Germinal center (tissue), 1 donor: ENCODE measurements at regions not wholly inside any gene's neighbourhood (a gene's known extent, or its start where the extent isn't known, plus 50 kb on each side); places are given as distances from the start of the nearest gene placed in this dataset.

Experiments
- DNase-seq: peaks from one replicate; pipeline ENCODE4 v3.0.0; 2012; ENCODE audit warnings: mixed read lengths, low spot score

GRCh38 chr10:3624367-3624766, 160.6 kb downstream of the KLF6 start:
- DNase-seq: no peak

GRCh38 chr10:3623746-3624145, 161.3 kb downstream of the KLF6 start:
- DNase-seq: peak; percentile 68

GRCh38 chr10:3622845-3623621, 162.0 kb downstream of the KLF6 start:
- peak; percentile 27 for DNase-seq

- DNase-seq: no peak
Observed at GRCh38 chr10:3622427-3622826, 162.6 kb downstream of the KLF6 start.

- no peak for DNase-seq
Observed at GRCh38 chr10:3620818-3621217, 164.2 kb downstream of the KLF6 start.

GRCh38 chr10:3619241-3619640, 165.8 kb downstream of the KLF6 start:
- no peak for DNase-seq

- no peak for DNase-seq
Observed at GRCh38 chr10:3616880-3617279, 168.1 kb downstream of the KLF6 start.

GRCh38 chr10:3613318-3613717, 171.7 kb downstream of the KLF6 start:
- DNase-seq: no peak

GRCh38 chr10:3612183-3613001, 172.6 kb downstream of the KLF6 start:
- no peak for DNase-seq

GRCh38 chr10:3606309-3606708, 178.7 kb downstream of the KLF6 start:
- DNase-seq: no peak

GRCh38 chr10:3605882-3606281, 179.1 kb downstream of the KLF6 start:
- DNase-seq: no peak

- DNase-seq: no peak
Observed at GRCh38 chr10:3595736-3596135, 189.3 kb downstream of the KLF6 start.

- no peak for DNase-seq
Observed at GRCh38 chr10:3593611-3594010, 191.4 kb downstream of the KLF6 start.

GRCh38 chr10:3592424-3592823, 192.6 kb downstream of the KLF6 start:
- DNase-seq: no peak

GRCh38 chr10:3588816-3589215, 196.2 kb downstream of the KLF6 start:
- DNase-seq: no peak

GRCh38 chr10:3588346-3588745, 196.7 kb downstream of the KLF6 start:
- no peak for DNase-seq

- no peak for DNase-seq
Observed at GRCh38 chr10:3584926-3585784, 199.9 kb downstream of the KLF6 start.

GRCh38 chr10:3580565-3580964, 204.4 kb downstream of the KLF6 start:
- no peak for DNase-seq

GRCh38 chr10:3579845-3580244, 205.2 kb downstream of the KLF6 start:
- DNase-seq: no peak

GRCh38 chr10:3578682-3579081, 206.3 kb downstream of the KLF6 start:
- no peak for DNase-seq

GRCh38 chr10:3578159-3578558, 206.8 kb downstream of the KLF6 start:
- DNase-seq: no peak

GRCh38 chr10:3574451-3574850, 210.6 kb downstream of the KLF6 start:
- no peak for DNase-seq
